Progenitor cell of endocrine pancreas (in vitro differentiated cells): ENCODE measurements at regions not wholly inside any gene's neighbourhood (a gene's known extent, or its start where the extent isn't known, plus 50 kb on each side); places are given as distances from the start of the nearest gene placed in this dataset.

Experiments used
- DNase-seq: peaks from one replicate; pipeline ENCODE4 v3.0.0; 2021; ENCODE audit warnings: low spot score; ENCODE audit not compliant: unreplicated experiment
- H3K27ac Mint-ChIP-seq: 2 replicates; pipeline ENCODE4 v1.8.0; 2021; ENCODE audit warnings: mild to moderate bottlenecking, moderate library complexity, mixed read lengths
- H3K27me3 Mint-ChIP-seq: 2 replicates; pipeline ENCODE4 v1.8.0; 2021; ENCODE audit warnings: mixed read lengths
- H3K36me3 Mint-ChIP-seq: 2 replicates; pipeline ENCODE4 v1.8.0; 2022; ENCODE audit warnings: mixed read lengths; ENCODE audit not compliant: insufficient read depth
- H3K4me1 Mint-ChIP-seq: 2 replicates; pipeline ENCODE4 v1.8.0; 2021; ENCODE audit warnings: low read depth, mixed read lengths
- H3K4me3 Mint-ChIP-seq: 2 replicates; pipeline ENCODE4 v1.8.0; 2021; ENCODE audit warnings: low read depth, mild to moderate bottlenecking, moderate library complexity, mixed read lengths
- H3K9me3 Mint-ChIP-seq: 2 replicates; pipeline ENCODE4 v1.8.0; 2021; ENCODE audit warnings: low read depth, mixed read lengths
- CTCF ChIP-seq: fragments of 200-600 bp; sonication (generic); IDR thresholded peaks from one replicate; pipeline ENCODE4 v1.5.0; 2021; ENCODE audit warnings: antibody characterized with exemption, mild to moderate bottlenecking; ENCODE audit not compliant: unreplicated experiment

- Mint-ChIP-seq H3K27ac (no peak overlapping the region), H3K36me3 (peaks cover 28% of the 10 kb centered on the region), H3K4me3 (no peak overlapping the region), H3K9me3 (peaks cover 7% of the 10 kb centered on the region), H3K4me1 (peaks cover 15% of the 10 kb centered on the region), H3K27me3 (no peaks in the 10 kb centered on the region)
- TF ChIP-seq CTCF, result no peak
- DNase-seq, result no peak
These were observed 68.9 kb downstream of the FAM217A start for GRCh38 chr6:4010048-4010447.

DNA sequence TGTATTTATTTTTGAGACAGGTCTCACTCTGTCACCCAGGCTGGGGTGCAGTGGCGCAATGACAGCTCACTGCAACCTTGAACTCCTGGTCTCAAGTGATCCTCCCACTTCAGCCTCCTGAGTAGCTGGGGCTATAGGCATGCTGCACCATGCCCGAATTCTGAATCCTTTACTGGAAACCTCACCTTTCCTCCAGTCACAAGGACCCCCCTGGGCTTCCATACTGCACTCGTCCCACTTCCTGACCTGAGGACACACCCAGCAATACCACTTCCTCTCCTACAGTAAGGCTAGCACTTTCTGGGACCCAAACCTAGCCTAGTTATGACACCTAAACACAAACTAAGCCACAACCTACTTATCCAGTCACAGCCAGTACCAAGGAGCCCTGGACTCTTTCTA is 68.2 kb downstream of the FAM217A start:
- no peak for TF ChIP-seq CTCF
- Mint-ChIP-seq H3K36me3 (peaks cover 29% of the 10 kb centered on the region), H3K9me3 (peaks cover 7% of the 10 kb centered on the region), H3K4me3 (no peak overlapping the region), H3K4me1 (peaks cover 13% of the 10 kb centered on the region), H3K27ac (no peak overlapping the region), H3K27me3 (no peaks in the 10 kb centered on the region)
- DNase-seq, result no peak

DNA sequence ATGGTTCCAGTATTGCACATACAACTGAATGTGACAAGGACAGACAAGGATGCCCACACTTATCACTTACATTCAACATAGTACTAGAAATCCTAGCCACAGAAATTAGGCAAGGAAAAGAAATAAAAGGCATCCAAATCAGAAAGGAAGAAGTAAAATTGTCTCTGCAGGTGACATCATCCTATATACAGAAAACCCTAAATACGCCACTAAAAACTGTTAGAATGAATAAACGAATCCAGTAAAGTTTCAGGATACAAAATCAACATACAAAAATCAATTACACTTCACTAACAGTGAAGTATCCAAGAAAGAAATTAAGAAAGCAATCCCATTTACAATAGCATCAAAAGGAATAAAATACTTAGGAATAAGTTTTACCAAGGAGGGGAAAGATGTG is 66.1 kb downstream of the FAM217A start:
- Mint-ChIP-seq H3K36me3 (peaks cover 31% of the 10 kb centered on the region), H3K4me1 (peaks cover 21% of the 10 kb centered on the region), H3K27me3 (no peaks in the 10 kb centered on the region), H3K27ac (no peak overlapping the region), H3K9me3 (peaks cover 7% of the 10 kb centered on the region), H3K4me3 (no peak overlapping the region)
- DNase-seq, result no peak
- TF ChIP-seq CTCF, result no peak

DNA sequence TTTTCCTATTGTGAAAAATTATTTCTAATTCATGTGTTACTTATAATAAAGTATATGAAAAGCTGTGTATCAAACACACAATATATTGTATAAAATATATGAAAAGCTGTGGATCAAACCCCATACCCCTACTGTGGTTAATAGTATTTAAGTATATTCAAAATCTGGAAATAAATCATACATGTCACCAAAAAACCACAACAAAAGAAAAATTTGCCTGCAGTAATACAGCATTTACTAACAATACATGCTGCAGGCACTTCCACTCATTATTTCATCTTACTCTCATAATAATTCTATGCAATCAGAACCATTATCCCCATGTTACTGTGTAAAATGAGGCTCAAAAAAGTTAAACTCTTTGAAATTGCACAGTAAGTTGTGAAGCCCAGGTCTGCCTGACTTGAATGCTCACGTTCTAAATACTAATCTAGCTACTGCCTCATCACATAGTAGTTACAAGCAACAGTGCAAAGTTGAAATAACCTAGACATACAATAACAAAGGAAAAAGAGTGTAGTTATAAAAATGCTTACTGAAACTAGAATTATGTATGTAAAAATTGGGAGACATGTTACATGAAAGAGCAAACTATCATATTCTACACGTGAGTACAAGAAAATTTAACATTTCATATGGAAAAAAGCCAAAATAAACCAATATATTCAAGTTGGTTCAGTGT is 61.7 kb downstream of the FAM217A start:
- peaks cover 12% of the 10 kb centered on the region for H3K9me3 Mint-ChIP-seq
- peaks cover 34% of the 10 kb centered on the region for H3K36me3 Mint-ChIP-seq

DNA sequence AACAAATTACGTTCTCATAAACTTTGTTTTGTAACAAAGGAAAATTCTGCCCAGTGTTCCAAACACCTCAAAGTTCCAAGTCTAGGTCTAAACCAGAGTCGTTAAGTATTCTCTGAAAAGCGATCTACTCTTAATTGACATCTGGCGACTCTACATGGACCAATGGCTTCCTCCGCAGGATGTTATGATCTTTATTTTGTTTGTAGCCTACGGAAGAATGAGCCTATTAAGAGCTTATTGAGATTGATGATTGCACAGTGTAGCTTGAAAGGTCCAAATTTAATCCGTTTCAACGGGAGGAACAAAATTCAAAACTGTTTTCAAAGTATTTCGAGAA is 61.1 kb downstream of the FAM217A start:
- Mint-ChIP-seq H3K27me3 (no peaks in the 10 kb centered on the region), H3K36me3 (peaks cover 28% of the 10 kb centered on the region), H3K4me1 (peaks cover 28% of the 10 kb centered on the region), H3K4me3 (peak overlapping the region; percentile 90), H3K9me3 (peaks cover 11% of the 10 kb centered on the region), H3K27ac (peak overlapping the region; percentile 99)
- DNase-seq, result no peak
- TF ChIP-seq CTCF, result no peak

More for the DNA sequence above, 61.7 kb downstream of the FAM217A start:
- no peak for DNase-seq
- Mint-ChIP-seq H3K27ac (peak overlapping the region; percentile 99), H3K4me1 (peaks cover 23% of the 10 kb centered on the region), H3K4me3 (peak overlapping the region; percentile 90), H3K27me3 (no peaks in the 10 kb centered on the region)
- TF ChIP-seq CTCF, result no peak
